Neural progenitor cell (in vitro differentiated cells): ENCODE measurements at regions not wholly inside any gene's neighbourhood (a gene's known extent, or its start where the extent isn't known, plus 50 kb on each side); places are given as distances from the start of the nearest gene placed in this dataset.

Experiments used
- EZH2phosphoT487 ChIP-seq: fragments of 200-600 bp; sonication (generic); IDR thresholded peaks from 2 replicates; pipeline ENCODE4 v1.6.1; 2017; ENCODE audit warnings: antibody characterized with exemption
- TF ChIP-seq, protein P1 (sequence below): fragments of 200-600 bp; sonication (generic); IDR thresholded peaks from 2 replicates; pipeline ENCODE4 v1.5.1; 2017; ENCODE audit warnings: antibody characterized with exemption, mild to moderate bottlenecking

DNA sequence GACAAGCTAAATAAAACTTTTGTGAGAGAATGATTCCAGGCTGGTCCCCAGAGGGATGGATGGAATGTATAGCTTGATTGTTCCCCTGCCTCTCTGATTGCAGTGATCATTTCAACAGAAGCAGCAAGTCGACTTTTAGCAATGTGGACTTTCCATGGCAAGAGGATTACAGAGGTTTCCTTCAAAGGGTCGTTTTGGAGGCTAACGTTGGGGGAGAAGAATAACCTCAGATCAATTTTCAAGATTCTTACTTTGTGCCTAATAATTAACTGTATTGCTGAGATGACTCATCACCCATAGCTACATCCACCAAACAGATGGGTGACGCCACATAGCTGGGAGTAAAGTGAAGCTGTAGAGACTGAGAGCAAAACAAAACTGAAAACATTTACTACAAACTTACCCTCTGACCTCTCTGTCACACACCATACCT is 79.9 kb downstream of the GTPBP8 start:
- TF ChIP-seq, protein P1, sequence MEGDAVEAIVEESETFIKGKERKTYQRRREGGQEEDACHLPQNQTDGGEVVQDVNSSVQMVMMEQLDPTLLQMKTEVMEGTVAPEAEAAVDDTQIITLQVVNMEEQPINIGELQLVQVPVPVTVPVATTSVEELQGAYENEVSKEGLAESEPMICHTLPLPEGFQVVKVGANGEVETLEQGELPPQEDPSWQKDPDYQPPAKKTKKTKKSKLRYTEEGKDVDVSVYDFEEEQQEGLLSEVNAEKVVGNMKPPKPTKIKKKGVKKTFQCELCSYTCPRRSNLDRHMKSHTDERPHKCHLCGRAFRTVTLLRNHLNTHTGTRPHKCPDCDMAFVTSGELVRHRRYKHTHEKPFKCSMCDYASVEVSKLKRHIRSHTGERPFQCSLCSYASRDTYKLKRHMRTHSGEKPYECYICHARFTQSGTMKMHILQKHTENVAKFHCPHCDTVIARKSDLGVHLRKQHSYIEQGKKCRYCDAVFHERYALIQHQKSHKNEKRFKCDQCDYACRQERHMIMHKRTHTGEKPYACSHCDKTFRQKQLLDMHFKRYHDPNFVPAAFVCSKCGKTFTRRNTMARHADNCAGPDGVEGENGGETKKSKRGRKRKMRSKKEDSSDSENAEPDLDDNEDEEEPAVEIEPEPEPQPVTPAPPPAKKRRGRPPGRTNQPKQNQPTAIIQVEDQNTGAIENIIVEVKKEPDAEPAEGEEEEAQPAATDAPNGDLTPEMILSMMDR = no peak
- no peak for TF ChIP-seq EZH2phosphoT487
